ENCODE measurements at regions not wholly inside any gene's neighbourhood (a gene's known extent, or its start where the extent isn't known, plus 50 kb on each side); places are given as distances from the start of the nearest gene placed in this dataset.
A peak's percentile ranks its signal among the peaks of the same experiment; 100 is the strongest.

- Histone ChIP-seq H3K4me1 (no peaks in the 10 kb centered on the region), H3K27me3 (no peaks in the 10 kb centered on the region), H3K27ac (no peak overlapping the region), H3K9me3 (no peaks in the 10 kb centered on the region), H3K4me3 (no peak overlapping the region), H3K36me3 (no peaks in the 10 kb centered on the region)
- TF ChIP-seq, protein P1, sequence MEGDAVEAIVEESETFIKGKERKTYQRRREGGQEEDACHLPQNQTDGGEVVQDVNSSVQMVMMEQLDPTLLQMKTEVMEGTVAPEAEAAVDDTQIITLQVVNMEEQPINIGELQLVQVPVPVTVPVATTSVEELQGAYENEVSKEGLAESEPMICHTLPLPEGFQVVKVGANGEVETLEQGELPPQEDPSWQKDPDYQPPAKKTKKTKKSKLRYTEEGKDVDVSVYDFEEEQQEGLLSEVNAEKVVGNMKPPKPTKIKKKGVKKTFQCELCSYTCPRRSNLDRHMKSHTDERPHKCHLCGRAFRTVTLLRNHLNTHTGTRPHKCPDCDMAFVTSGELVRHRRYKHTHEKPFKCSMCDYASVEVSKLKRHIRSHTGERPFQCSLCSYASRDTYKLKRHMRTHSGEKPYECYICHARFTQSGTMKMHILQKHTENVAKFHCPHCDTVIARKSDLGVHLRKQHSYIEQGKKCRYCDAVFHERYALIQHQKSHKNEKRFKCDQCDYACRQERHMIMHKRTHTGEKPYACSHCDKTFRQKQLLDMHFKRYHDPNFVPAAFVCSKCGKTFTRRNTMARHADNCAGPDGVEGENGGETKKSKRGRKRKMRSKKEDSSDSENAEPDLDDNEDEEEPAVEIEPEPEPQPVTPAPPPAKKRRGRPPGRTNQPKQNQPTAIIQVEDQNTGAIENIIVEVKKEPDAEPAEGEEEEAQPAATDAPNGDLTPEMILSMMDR (IDR thresholded peaks at IDR 0.05), result no peak
- no peak for TF ChIP-seq POLR2A (IDR thresholded peaks at IDR 0.05)
- WGBS (ENCODE audit: insufficient coverage, low coverage, low lambda C conversion rate, missing lambda C conversion rate), result 50% methylated on average over 2 of the region's 2 CpGs
- no peak for DNase-seq
- intact Hi-C loops (cut with DNase I), result no loop called here
- ATAC-seq, result peak in 2 of 4 donors; percentile 45 to 56
Observed at GRCh38 chr18:45541421-45541820, 73.9 kb upstream of the SLC14A2 start.

DNA sequence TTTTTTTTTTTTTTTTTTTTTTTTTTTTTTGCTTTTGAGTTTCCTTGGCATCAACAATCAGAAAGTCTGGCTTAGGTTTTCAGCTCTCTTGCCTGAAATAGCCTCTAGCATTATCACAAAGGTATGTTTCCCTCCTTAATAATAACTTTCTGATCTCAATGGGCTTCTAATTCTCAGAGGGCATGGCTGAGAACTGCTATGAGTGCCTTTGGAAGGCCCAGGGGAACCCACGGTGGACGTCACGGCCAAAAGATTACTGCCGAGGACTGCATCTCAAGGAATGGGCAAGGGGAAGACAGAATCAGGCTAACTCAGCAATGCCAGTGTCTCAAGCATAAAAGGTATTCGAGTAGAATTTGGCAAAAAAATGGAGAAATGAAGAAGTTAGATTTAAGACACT is 73.2 kb upstream of the SLC14A2 start:
- Histone ChIP-seq H3K9me3 (no peaks in the 10 kb centered on the region), H3K27me3 (no peaks in the 10 kb centered on the region), H3K36me3 (no peaks in the 10 kb centered on the region), H3K4me1 (no peaks in the 10 kb centered on the region), H3K27ac (no peak overlapping the region), H3K4me3 (no peak overlapping the region)
- TF ChIP-seq POLR2A (IDR thresholded peaks at IDR 0.05), result no peak
- TF ChIP-seq, protein P1 (IDR thresholded peaks at IDR 0.05), result no peak
- intact Hi-C loops (cut with DNase I), result no loop called here
- WGBS (ENCODE audit: insufficient coverage, low coverage, low lambda C conversion rate, missing lambda C conversion rate), result 63% methylated on average over 5 of the region's 5 CpGs
- ATAC-seq, result no peak
- DNase-seq, result no peak

- H3K36me3 ChIP-seq, result no peaks in the 10 kb centered on the region
- TF ChIP-seq, protein P1 (IDR thresholded peaks at IDR 0.05), result no peak
- no peak for TF ChIP-seq POLR2A (IDR thresholded peaks at IDR 0.05)
- DNase-seq, result no peak
- no peak for ATAC-seq
- H3K4me3 ChIP-seq, result no peak overlapping the region
- H3K4me1 ChIP-seq, result no peaks in the 10 kb centered on the region
- no peaks in the 10 kb centered on the region for H3K27me3 ChIP-seq
- WGBS (ENCODE audit: insufficient coverage, low coverage, low lambda C conversion rate, missing lambda C conversion rate), result 63% methylated on average over 4 of the region's 4 CpGs
- no peaks in the 10 kb centered on the region for H3K9me3 ChIP-seq
- intact Hi-C loops (cut with DNase I), result no loop called here
- no peak overlapping the region for H3K27ac ChIP-seq
Observed at GRCh38 chr18:45547910-45548309, 67.4 kb upstream of the SLC14A2 start.

DNA sequence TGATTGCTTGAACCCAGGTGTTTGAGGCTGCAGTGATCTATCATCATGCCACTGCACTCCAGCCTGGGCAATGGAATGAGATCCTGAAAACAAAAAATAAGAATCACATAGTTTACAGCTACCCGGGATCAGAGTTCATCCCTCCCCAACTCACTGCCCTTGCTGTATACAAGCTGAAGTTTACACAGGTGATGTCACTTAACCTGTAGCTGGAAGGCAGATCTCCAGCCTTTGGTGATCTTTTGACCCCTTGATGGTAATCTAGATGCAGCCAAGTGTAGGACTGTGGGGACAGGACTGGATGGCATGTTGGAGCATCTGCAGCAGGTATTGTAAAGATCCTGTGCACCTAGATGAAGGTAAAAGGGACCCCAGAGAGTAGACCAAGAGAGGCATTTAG is 66.7 kb upstream of the SLC14A2 start:
- no peak for DNase-seq
- H3K4me3 ChIP-seq, result no peak overlapping the region
- H3K27me3 ChIP-seq, result no peaks in the 10 kb centered on the region
- whole genome bisulfite sequencing (ENCODE audit: insufficient coverage, low coverage, low lambda C conversion rate, missing lambda C conversion rate), result no CpG with 5 or more reads among the region's 1 CpG
- no peak for TF ChIP-seq POLR2A (IDR thresholded peaks at IDR 0.05)
- TF ChIP-seq, protein P1 (IDR thresholded peaks at IDR 0.05), result no peak
- H3K27ac ChIP-seq, result no peak overlapping the region
- ATAC-seq, result peak in 1 of 4 donors; percentile 44
- H3K4me1 ChIP-seq, result no peaks in the 10 kb centered on the region
- no peaks in the 10 kb centered on the region for H3K9me3 ChIP-seq
- no peaks in the 10 kb centered on the region for H3K36me3 ChIP-seq
- intact Hi-C loops (cut with DNase I), result no loop called here

DNA sequence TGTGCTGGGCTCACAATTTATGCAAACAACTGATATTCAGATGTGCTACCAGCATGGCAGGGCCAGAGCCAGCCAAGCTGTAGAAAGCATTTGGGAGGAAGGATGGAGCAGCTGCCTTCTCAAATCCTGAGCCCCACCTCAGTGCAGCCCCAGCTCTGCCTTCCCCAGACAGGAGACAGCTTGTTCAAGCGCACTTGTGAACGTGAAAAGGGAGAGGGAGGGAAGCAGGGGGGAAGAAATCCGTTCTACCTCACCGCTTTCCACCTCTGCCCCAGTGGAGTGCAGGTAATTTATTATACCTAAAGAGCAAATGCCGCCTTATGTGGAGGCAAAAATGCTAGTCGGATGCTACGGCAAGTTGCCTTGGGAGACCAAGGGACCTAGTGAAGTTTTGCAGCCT is 66.0 kb upstream of the SLC14A2 start:
- Histone ChIP-seq H3K4me1 (no peaks in the 10 kb centered on the region), H3K27ac (no peak overlapping the region), H3K27me3 (no peaks in the 10 kb centered on the region), H3K4me3 (no peak overlapping the region), H3K9me3 (no peaks in the 10 kb centered on the region), H3K36me3 (no peaks in the 10 kb centered on the region)
- WGBS (ENCODE audit: insufficient coverage, low coverage, low lambda C conversion rate, missing lambda C conversion rate), result 74% methylated on average over 3 of the region's 7 CpGs
- intact Hi-C loops (cut with DNase I), result no loop called here
- TF ChIP-seq, protein P1 (IDR thresholded peaks at IDR 0.05), result no peak
- no peak for TF ChIP-seq POLR2A (IDR thresholded peaks at IDR 0.05)
- DNase-seq (no peak), ATAC-seq (no peak)

All from right lobe of liver (tissue), 6 donors.